SK-N-SH treated with all-trans-retinoic acid at 6 μM for 48 hours (cell line): ENCODE measurements at regions not wholly inside any gene's neighbourhood (a gene's known extent, or its start where the extent isn't known, plus 50 kb on each side); places are given as distances from the start of the nearest gene placed in this dataset.

Experiments
- ATAC-seq: fragments of 200-7000 bp; cut with Tn5 transposase; 3 replicates; pipeline ENCODE4 v1.9.1; 2020; ENCODE audit warnings: mild to moderate bottlenecking, moderate library complexity
- ARNTL ChIP-seq: fragments of 450-650 bp; formaldehyde crosslinking; IDR thresholded peaks from 2 replicates; pipeline ENCODE4 v1.5.0; 2020; ENCODE audit warnings: low read depth, mild to moderate bottlenecking, moderate library complexity, borderline replicate concordance
- BACH2 ChIP-seq: fragments of 250-450 bp; sonication (Bioruptor Pico); IDR thresholded peaks from 2 replicates; pipeline ENCODE4 v1.9.0; 2021; ENCODE audit warnings: mild to moderate bottlenecking, borderline replicate concordance
- CSDC2 ChIP-seq: fragments of 250-450 bp; sonication (Bioruptor Pico); IDR thresholded peaks from 2 replicates; pipeline ENCODE4 v1.5.0; 2020; ENCODE audit warnings: mild to moderate bottlenecking, moderate library complexity
- ESRRG ChIP-seq: fragments of 250-450 bp; sonication (Bioruptor Pico); IDR thresholded peaks from 2 replicates; pipeline ENCODE4 v1.6.1; 2021; ENCODE audit warnings: mild to moderate bottlenecking
- GLIS3 ChIP-seq: fragments of 250-450 bp; sonication (Bioruptor Pico); IDR thresholded peaks from 2 replicates; pipeline ENCODE4 v1.5.0; 2020; ENCODE audit warnings: mild to moderate bottlenecking, moderate library complexity
- ISL1 ChIP-seq: fragments of 250-450 bp; sonication (Bioruptor Pico); IDR thresholded peaks from 2 replicates; pipeline ENCODE4 v2.1.2; 2022; ENCODE audit warnings: mild to moderate bottlenecking, moderate library complexity
- OSR1 ChIP-seq: fragments of 250-450 bp; sonication (Bioruptor Pico); IDR thresholded peaks from 2 replicates; pipeline ENCODE4 v1.8.0; 2022; ENCODE audit warnings: moderate library complexity, mild to moderate bottlenecking, inconsistent platforms
- PPARA ChIP-seq: fragments of 250-450 bp; sonication (Bioruptor Pico); IDR thresholded peaks from 2 replicates; pipeline ENCODE4 v1.5.0; 2020; ENCODE audit warnings: mild to moderate bottlenecking, borderline replicate concordance
- RARB ChIP-seq: fragments of 250-450 bp; sonication (Bioruptor Pico); IDR thresholded peaks from 2 replicates; pipeline ENCODE4 v1.8.0; 2021; ENCODE audit warnings: mild to moderate bottlenecking, moderate library complexity
- TCF4 ChIP-seq: fragments of 250-450 bp; sonication (Bioruptor Pico); IDR thresholded peaks from 2 replicates; pipeline ENCODE4 v1.8.0; 2021; ENCODE audit warnings: mild to moderate bottlenecking, moderate library complexity, borderline replicate concordance
- TOX ChIP-seq: fragments of 250-450 bp; sonication (Bioruptor Pico); IDR thresholded peaks from 2 replicates; pipeline ENCODE4 v1.8.0; 2021; ENCODE audit warnings: mild to moderate bottlenecking, moderate library complexity, borderline replicate concordance
- ZC3H10 ChIP-seq: fragments of 250-450 bp; sonication (Bioruptor Pico); IDR thresholded peaks from 2 replicates; pipeline ENCODE4 v1.5.1; 2021; ENCODE audit warnings: mild to moderate bottlenecking, moderate library complexity
- ZFP3 ChIP-seq: fragments of 250-450 bp; sonication (Bioruptor Pico); IDR thresholded peaks from 2 replicates; pipeline ENCODE4 v1.5.0; 2020; ENCODE audit warnings: mild to moderate bottlenecking, moderate library complexity
- ZFP30 ChIP-seq: fragments of 450-650 bp; formaldehyde crosslinking; IDR thresholded peaks from 2 replicates; pipeline ENCODE4 v1.5.0; 2022; ENCODE audit warnings: mild to moderate bottlenecking, moderate library complexity
- ZNF565 ChIP-seq: fragments of 450-650 bp; formaldehyde crosslinking; conservative IDR thresholded peaks from 2 replicates; pipeline ENCODE4 v1.5.0; 2020; ENCODE audit warnings: low read depth, mild to moderate bottlenecking, moderate library complexity
- ZNF70 ChIP-seq: fragments of 450-650 bp; formaldehyde crosslinking; IDR thresholded peaks from 2 replicates; pipeline ENCODE4 v1.5.0; 2020; ENCODE audit warnings: mild to moderate bottlenecking, moderate library complexity
- ZNF8 ChIP-seq: fragments of 450-650 bp; formaldehyde crosslinking; IDR thresholded peaks from 2 replicates; pipeline ENCODE4 v1.5.0; 2020; ENCODE audit warnings: mild to moderate bottlenecking, moderate library complexity
- TF ChIP-seq, protein P1 (sequence below): fragments of 250-450 bp; sonication (Bioruptor Pico); IDR thresholded peaks from 2 replicates; pipeline ENCODE4 v1.5.1; 2020; ENCODE audit warnings: low read depth, mild to moderate bottlenecking, moderate library complexity
- TF ChIP-seq, protein P2 (sequence below): fragments of 250-450 bp; sonication (Bioruptor Pico); IDR thresholded peaks from 2 replicates; pipeline ENCODE4 v1.5.1; 2021; ENCODE audit warnings: mild to moderate bottlenecking, moderate library complexity
- TF ChIP-seq, protein P3 (sequence below): fragments of 250-450 bp; sonication (Bioruptor Pico); IDR thresholded peaks from 2 replicates; pipeline ENCODE4 v1.8.0; 2021; ENCODE audit warnings: low read depth, mild to moderate bottlenecking, moderate library complexity, borderline replicate concordance
- TF ChIP-seq, protein P4 (sequence below): fragments of 250-450 bp; sonication (Bioruptor Pico); IDR thresholded peaks from 2 replicates; pipeline ENCODE4 v1.5.0; 2020; ENCODE audit warnings: mild to moderate bottlenecking, moderate library complexity

DNA sequence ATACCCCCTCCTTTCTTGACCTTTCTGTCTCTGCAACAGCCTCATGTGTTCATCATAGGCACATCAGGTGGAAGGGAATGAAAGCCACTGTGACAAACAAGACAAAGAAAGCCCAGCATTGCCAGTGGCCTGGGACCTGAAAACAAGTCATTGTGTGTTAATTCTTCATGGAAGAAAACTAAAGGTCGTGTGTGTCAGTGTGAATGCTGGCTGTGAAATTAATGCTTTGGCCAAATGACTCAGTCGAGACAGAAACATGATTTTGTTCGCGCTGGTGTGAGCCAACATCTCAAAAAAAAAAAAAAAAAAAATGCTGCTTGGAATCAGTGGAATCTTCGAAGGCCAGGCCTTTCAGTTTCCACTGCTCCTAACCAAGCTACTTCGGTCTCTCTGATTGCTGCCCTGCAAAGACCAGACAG lies 386.5 kb upstream of the PROK2 start:
- no peak for ATAC-seq
- TF ChIP-seq ESRRG (CRISPR knock-in tag), result no peak
- no peak for TF ChIP-seq ZFP30 (CRISPR knock-in tag)
- TF ChIP-seq ARNTL (CRISPR knock-in tag), result no peak
- no peak for TF ChIP-seq ZNF70 (CRISPR knock-in tag)
- no peak for TF ChIP-seq ZNF8
- TF ChIP-seq TOX (CRISPR knock-in tag), result no peak
- TF ChIP-seq, protein P1, sequence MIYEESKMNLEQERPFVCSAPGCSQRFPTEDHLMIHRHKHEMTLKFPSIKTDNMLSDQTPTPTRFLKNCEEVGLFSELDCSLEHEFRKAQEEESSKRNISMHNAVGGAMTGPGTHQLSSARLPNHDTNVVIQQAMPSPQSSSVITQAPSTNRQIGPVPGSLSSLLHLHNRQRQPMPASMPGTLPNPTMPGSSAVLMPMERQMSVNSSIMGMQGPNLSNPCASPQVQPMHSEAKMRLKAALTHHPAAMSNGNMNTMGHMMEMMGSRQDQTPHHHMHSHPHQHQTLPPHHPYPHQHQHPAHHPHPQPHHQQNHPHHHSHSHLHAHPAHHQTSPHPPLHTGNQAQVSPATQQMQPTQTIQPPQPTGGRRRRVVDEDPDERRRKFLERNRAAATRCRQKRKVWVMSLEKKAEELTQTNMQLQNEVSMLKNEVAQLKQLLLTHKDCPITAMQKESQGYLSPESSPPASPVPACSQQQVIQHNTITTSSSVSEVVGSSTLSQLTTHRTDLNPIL, result no peak
- TF ChIP-seq, protein P2, sequence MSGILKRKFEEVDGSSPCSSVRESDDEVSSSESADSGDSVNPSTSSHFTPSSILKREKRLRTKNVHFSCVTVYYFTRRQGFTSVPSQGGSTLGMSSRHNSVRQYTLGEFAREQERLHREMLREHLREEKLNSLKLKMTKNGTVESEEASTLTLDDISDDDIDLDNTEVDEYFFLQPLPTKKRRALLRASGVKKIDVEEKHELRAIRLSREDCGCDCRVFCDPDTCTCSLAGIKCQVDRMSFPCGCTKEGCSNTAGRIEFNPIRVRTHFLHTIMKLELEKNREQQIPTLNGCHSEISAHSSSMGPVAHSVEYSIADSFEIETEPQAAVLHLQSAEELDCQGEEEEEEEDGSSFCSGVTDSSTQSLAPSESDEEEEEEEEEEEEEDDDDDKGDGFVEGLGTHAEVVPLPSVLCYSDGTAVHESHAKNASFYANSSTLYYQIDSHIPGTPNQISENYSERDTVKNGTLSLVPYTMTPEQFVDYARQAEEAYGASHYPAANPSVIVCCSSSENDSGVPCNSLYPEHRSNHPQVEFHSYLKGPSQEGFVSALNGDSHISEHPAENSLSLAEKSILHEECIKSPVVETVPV, result no peak

DNA sequence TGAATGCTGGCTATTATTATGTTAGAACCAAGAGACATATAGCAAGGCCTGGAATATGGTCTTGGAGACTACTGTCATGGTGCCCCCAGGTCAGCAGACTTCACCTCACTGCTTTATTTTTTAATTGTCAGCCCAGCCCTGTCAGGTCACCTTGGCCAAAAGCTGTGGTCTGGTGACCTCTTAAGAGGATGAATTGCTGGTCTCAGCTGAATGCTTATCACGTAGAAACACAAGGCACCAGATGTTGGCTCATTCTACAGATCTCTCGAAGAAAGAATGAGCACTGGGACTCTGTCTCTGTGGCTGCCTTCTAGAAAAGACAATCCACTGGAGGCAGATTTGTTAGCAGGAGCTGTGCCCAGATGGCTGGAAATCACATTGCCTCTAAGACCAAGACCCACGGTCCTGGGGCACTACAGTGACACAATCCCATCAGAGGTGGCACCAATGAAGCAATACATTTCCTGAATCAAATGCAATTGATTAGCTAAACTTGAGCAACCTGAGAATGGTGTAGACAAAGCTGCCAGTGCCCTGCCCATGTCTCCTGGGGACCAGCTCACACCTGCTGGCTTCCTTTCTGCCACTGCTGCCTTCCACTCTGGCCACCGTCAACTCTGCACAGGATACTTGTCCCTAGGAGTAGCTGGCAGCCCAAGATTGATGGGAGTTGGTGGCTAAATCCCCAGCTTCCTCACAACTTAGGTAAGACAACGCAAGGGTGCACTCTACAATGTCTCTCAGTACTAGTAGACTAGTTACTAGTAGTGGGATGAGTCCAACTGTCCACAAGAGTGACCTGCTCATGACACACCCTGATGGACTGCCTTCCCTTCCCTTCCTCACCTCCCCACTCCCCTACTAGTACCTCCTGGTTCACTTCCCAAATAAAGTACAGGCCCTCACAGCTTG lies 384.9 kb upstream of the PROK2 start:
- no peak for TF ChIP-seq GLIS3
- no peak for TF ChIP-seq ZFP30 (CRISPR knock-in tag)
- no peak for TF ChIP-seq CSDC2 (CRISPR knock-in tag)
- TF ChIP-seq, protein P1, result no peak
- no peak for TF ChIP-seq TOX (CRISPR knock-in tag)
- TF ChIP-seq, protein P3, sequence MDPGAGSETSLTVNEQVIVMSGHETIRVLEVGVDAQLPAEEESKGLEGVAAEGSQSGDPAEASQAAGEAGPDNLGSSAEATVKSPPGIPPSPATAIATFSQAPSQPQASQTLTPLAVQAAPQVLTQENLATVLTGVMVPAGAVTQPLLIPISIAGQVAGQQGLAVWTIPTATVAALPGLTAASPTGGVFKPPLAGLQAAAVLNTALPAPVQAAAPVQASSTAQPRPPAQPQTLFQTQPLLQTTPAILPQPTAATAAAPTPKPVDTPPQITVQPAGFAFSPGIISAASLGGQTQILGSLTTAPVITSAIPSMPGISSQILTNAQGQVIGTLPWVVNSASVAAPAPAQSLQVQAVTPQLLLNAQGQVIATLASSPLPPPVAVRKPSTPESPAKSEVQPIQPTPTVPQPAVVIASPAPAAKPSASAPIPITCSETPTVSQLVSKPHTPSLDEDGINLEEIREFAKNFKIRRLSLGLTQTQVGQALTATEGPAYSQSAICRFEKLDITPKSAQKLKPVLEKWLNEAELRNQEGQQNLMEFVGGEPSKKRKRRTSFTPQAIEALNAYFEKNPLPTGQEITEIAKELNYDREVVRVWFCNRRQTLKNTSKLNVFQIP (CRISPR knock-in tag), result no peak
- TF ChIP-seq ZNF8, result no peak
- TF ChIP-seq, protein P4, sequence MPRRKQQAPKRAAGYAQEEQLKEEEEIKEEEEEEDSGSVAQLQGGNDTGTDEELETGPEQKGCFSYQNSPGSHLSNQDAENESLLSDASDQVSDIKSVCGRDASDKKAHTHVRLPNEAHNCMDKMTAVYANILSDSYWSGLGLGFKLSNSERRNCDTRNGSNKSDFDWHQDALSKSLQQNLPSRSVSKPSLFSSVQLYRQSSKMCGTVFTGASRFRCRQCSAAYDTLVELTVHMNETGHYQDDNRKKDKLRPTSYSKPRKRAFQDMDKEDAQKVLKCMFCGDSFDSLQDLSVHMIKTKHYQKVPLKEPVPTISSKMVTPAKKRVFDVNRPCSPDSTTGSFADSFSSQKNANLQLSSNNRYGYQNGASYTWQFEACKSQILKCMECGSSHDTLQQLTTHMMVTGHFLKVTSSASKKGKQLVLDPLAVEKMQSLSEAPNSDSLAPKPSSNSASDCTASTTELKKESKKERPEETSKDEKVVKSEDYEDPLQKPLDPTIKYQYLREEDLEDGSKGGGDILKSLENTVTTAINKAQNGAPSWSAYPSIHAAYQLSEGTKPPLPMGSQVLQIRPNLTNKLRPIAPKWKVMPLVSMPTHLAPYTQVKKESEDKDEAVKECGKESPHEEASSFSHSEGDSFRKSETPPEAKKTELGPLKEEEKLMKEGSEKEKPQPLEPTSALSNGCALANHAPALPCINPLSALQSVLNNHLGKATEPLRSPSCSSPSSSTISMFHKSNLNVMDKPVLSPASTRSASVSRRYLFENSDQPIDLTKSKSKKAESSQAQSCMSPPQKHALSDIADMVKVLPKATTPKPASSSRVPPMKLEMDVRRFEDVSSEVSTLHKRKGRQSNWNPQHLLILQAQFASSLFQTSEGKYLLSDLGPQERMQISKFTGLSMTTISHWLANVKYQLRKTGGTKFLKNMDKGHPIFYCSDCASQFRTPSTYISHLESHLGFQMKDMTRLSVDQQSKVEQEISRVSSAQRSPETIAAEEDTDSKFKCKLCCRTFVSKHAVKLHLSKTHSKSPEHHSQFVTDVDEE (CRISPR knock-in tag), result no peak
- no peak for TF ChIP-seq ZC3H10
- TF ChIP-seq OSR1, result no peak
- no peak for TF ChIP-seq RARB (CRISPR knock-in tag)
- no peak for TF ChIP-seq ESRRG (CRISPR knock-in tag)
- TF ChIP-seq ZNF565 (CRISPR knock-in tag), result no peak
- no peak for TF ChIP-seq BACH2 (CRISPR knock-in tag)
- TF ChIP-seq, protein P2, result no peak
- no peak for TF ChIP-seq ZFP3
- TF ChIP-seq TCF4 (CRISPR knock-in tag), result no peak
- no peak for TF ChIP-seq PPARA (CRISPR knock-in tag)
- TF ChIP-seq ISL1 (CRISPR knock-in tag), result no peak
- ATAC-seq, result no peak
